ENCODE measurements at regions not wholly inside any gene's neighbourhood (a gene's known extent, or its start where the extent isn't known, plus 50 kb on each side); places are given as distances from the start of the nearest gene placed in this dataset.

DNA sequence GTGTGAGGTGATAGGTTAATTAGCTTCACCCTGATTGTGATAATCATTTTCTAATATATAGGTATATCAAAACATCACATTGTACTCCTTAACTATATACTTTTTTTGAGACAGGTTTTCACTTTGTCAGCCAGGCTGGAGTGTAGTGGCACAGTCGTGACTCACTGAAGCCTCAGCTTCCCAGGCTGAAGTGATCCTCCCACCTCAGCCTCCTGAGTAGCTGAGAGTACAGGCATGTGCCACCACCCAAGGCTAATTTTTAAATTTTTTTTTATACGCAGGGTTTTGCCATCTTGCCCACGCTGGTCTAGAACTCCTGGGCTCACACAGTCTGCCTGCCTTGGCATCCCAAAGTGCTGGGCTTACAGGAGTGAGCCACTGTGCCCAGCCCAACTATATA, 455.3 kb upstream of the MAF start:
- no peak overlapping the region for H4K5ac ChIP-seq (ENCODE audit: insufficient read length, low read depth, low read length)
- no peak overlapping the region for H2BK120ac ChIP-seq (ENCODE audit: low read depth, low read length, poor library complexity, severe bottlenecking)
- no peaks in the 10 kb centered on the region for H3K4me1 ChIP-seq (ENCODE audit: insufficient read depth, low read length)
- Mint-ChIP-seq H3K27me3 (ENCODE audit: low read depth) (no peaks in the 10 kb centered on the region), H3K27ac (no peak overlapping the region), H3K4me1 (peaks cover 0 to 2% of the 10 kb centered on the region in 2 experiments; a peak in 1 of 4 replicates), H3K36me3 (ENCODE audit: insufficient read depth in 1 of 3, low read depth in 3 of 3) (no peaks in the 10 kb centered on the region), H3K9me3 (no peaks in the 10 kb centered on the region), H3K4me3 (no peak overlapping the region)
- no peak overlapping the region for H4K91ac ChIP-seq (ENCODE audit: insufficient read length, low read depth, low read length)
- H4K20me1 ChIP-seq (ENCODE audit: control insufficient read depth, insufficient read depth, insufficient read length): no peaks in the 10 kb centered on the region
- no peak overlapping the region for H2BK15ac ChIP-seq (ENCODE audit: low read depth, low read length)
- no peak overlapping the region for H2AK5ac ChIP-seq (ENCODE audit: insufficient read length, low read length)
- H2AFZ ChIP-seq (ENCODE audit: low read length): no peak overlapping the region
- H3K4ac ChIP-seq (ENCODE audit: low read depth, low read length): no peak overlapping the region
- H3T11ph ChIP-seq (ENCODE audit: low read length): no peak overlapping the region
- no peak for DNase-seq
- no peaks in the 10 kb centered on the region for H3K79me1 ChIP-seq (ENCODE audit: insufficient read depth, low read depth, low read length, poor library complexity, severe bottlenecking)
- H3K9me3 ChIP-seq (ENCODE audit: control insufficient read depth, low read depth, low read length): no peaks in the 10 kb centered on the region
- WGBS (ENCODE audit: extremely low coverage, insufficient read length, low lambda C conversion rate): no CpG with 5 or more reads among the region's 3 CpGs
- H3K27ac ChIP-seq (ENCODE audit: insufficient read length, low read depth, low read length): no peak overlapping the region
- H3K23me2 ChIP-seq (ENCODE audit: insufficient read length, low read depth, low read length, poor library complexity, severe bottlenecking): no peaks in the 10 kb centered on the region
- H3K23ac ChIP-seq (ENCODE audit: insufficient read length, low read depth, low read length): no peak overlapping the region
- no peak overlapping the region for H4K8ac ChIP-seq (replicated peaks; ENCODE audit: insufficient read length, low read depth, low read length)
- H3K56ac ChIP-seq (ENCODE audit: insufficient read length, low read depth, low read length): no peak overlapping the region
- no peak overlapping the region for H3K14ac ChIP-seq (ENCODE audit: insufficient read depth, low read length)
- no peak overlapping the region for H3K18ac ChIP-seq (ENCODE audit: insufficient read length, low read depth, low read length)
- no peak overlapping the region for H3K4me2 ChIP-seq (ENCODE audit: insufficient read depth, insufficient read length, low read length)
- no peaks in the 10 kb centered on the region for H3K79me2 ChIP-seq (ENCODE audit: insufficient read depth, low read length)
- H2BK5ac ChIP-seq (ENCODE audit: insufficient read length, low read length): no peak overlapping the region
- no peaks in the 10 kb centered on the region for H3K27me3 ChIP-seq (ENCODE audit: insufficient read depth, low read length)
- H2BK20ac ChIP-seq (ENCODE audit: low read depth, low read length, poor library complexity, severe bottlenecking): no peak overlapping the region
- H2BK12ac ChIP-seq (ENCODE audit: insufficient read length, low read depth, low read length): no peak overlapping the region
- no peak overlapping the region for H3K9ac ChIP-seq (ENCODE audit: extremely low read depth, insufficient read length, low read length)
- TF ChIP-seq, protein P1, sequence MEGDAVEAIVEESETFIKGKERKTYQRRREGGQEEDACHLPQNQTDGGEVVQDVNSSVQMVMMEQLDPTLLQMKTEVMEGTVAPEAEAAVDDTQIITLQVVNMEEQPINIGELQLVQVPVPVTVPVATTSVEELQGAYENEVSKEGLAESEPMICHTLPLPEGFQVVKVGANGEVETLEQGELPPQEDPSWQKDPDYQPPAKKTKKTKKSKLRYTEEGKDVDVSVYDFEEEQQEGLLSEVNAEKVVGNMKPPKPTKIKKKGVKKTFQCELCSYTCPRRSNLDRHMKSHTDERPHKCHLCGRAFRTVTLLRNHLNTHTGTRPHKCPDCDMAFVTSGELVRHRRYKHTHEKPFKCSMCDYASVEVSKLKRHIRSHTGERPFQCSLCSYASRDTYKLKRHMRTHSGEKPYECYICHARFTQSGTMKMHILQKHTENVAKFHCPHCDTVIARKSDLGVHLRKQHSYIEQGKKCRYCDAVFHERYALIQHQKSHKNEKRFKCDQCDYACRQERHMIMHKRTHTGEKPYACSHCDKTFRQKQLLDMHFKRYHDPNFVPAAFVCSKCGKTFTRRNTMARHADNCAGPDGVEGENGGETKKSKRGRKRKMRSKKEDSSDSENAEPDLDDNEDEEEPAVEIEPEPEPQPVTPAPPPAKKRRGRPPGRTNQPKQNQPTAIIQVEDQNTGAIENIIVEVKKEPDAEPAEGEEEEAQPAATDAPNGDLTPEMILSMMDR (conservative IDR thresholded peaks at IDR 0.05): no peak

All from H9 (cell line).